Peyer's patch (tissue), 4 donors: ENCODE measurements at regions not wholly inside any gene's neighbourhood (a gene's known extent, or its start where the extent isn't known, plus 50 kb on each side); places are given as distances from the start of the nearest gene placed in this dataset.

Experiments
- CTCF ChIP-seq, 6 experiments: fragments of 450-650 bp in 4 of 6; fragments of 200-600 bp in 2 of 6; sonication (generic) in 1 of 6; IDR thresholded peaks; one replicate each; pipeline ENCODE4 v1.5.1; 2017 to 2019; ENCODE audit warnings: antibody characterized with exemption in 6 of 6, mild to moderate bottlenecking in 3 of 6, moderate library complexity in 1 of 6
- POLR2A ChIP-seq, 2 donors: fragments of 450-650 bp; IDR thresholded peaks; one replicate each; pipeline ENCODE4 v1.5.1; 2017; ENCODE audit warnings: antibody characterized with exemption in 2 of 2, mild to moderate bottlenecking in 2 of 2, moderate library complexity in 2 of 2

- TF ChIP-seq POLR2A (IDR thresholded peaks at IDR 0.05) (no peak), CTCF (IDR thresholded peaks at IDR 0.05) (no peak)
Observed at GRCh38 chr13:64075543-64076271, 2660.1 kb upstream of the PCDH20 start.
